T-cell (primary cell): ENCODE measurements at regions not wholly inside any gene's neighbourhood (a gene's known extent, or its start where the extent isn't known, plus 50 kb on each side); places are given as distances from the start of the nearest gene placed in this dataset.
"Not testable (repeated sequence)": the region's sequence is repeated elsewhere in the genome, so short reads cannot be mapped to it uniquely, and the experiment has no call there.

Source experiments
- ATAC-seq, 4 experiments: fragments of 200-7000 bp in 3 of 4; fragments of 150-1000 bp in 1 of 4; cut with Tn5 transposase; replicated peaks in 1 of 4; 1 replicate in 3 of 4; 2 replicates in 1 of 4; pipeline ENCODE4 v1.10.0; 2021; ENCODE audit warnings: moderate library complexity in 3 of 4, mild to moderate bottlenecking in 2 of 4, moderate number of reproducible peaks in 1 of 4
- CTCF ChIA-PET, 2 donors: fragments of 300-600 bp; sonication (Branson Sonifier 250); formaldehyde crosslinking; loops; one replicate each; lab custom pipeline; 2022; ENCODE audit warnings: antibody characterized with exemption in 2 of 2; lab: Charles Lee
- POLR2A ChIA-PET, 2 donors: fragments of 300-600 bp; sonication (Branson Sonifier 250); formaldehyde crosslinking; loops; one replicate each; lab custom pipeline; 2022; ENCODE audit warnings: antibody characterized with exemption in 2 of 2; lab: Charles Lee
- DNase-seq, 35 experiments: peaks; one replicate each; pipeline versions ENCODE4 v3.0.0 to v3.0.0-alpha.2; 2013 to 2023
- H3K27ac ChIP-seq: one replicate; pipeline ENCODE4 v1.5.1; 2013; ENCODE audit warnings: low read length
- H3K27me3 ChIP-seq, 2 experiments: replicated peaks in 1 of 2; 1 replicate in 1 of 2; 2 replicates in 1 of 2; pipeline versions ENCODE4 v1.6.1 to v1.7.0; 2013; ENCODE audit warnings: low read length in 1 of 2, mixed read lengths in 1 of 2; ENCODE audit not compliant: control insufficient read depth in 2 of 2, insufficient read depth in 2 of 2; ENCODE audit errors: extremely low read depth in 1 of 2
- H3K36me3 ChIP-seq, 2 donors: 1 replicate in 1 of 2; 2 replicates in 1 of 2; pipeline versions ENCODE4 v1.6.1 to v1.7.0; 2013; ENCODE audit warnings: low read length in 1 of 2; ENCODE audit not compliant: control insufficient read depth in 2 of 2, insufficient read depth in 1 of 2; ENCODE audit errors: extremely low read depth in 1 of 2
- H3K4me1 ChIP-seq, 2 experiments: 1 replicate in 1 of 2; 2 replicates in 1 of 2; pipeline versions ENCODE4 v1.6.1 to v1.7.0; 2013; ENCODE audit warnings: low read length in 2 of 2, mixed read lengths in 1 of 2; ENCODE audit not compliant: insufficient read depth in 2 of 2, control insufficient read depth in 1 of 2; ENCODE audit errors: extremely low read depth in 1 of 2
- H3K4me3 ChIP-seq, 2 donors: 1 replicate in 1 of 2; 2 replicates in 1 of 2; pipeline versions ENCODE4 v1.5.1 to v1.7.0; 2013; ENCODE audit warnings: mild to moderate bottlenecking in 2 of 2, low read length in 1 of 2, moderate library complexity in 1 of 2; ENCODE audit not compliant: control insufficient read depth in 1 of 2; ENCODE audit errors: extremely low read depth in 1 of 2
- H3K9me3 ChIP-seq: 2 replicates; pipeline ENCODE4 v1.7.0; 2013
- H3K27ac Mint-ChIP-seq, 2 donors: one replicate each; pipeline ENCODE4 v1.8.0; 2020 to 2021; ENCODE audit warnings: mild to moderate bottlenecking in 2 of 2, mixed read lengths in 2 of 2
- H3K27me3 Mint-ChIP-seq, 2 donors: one replicate each; pipeline ENCODE4 v1.8.0; 2021 to 2022; ENCODE audit warnings: mixed read lengths in 2 of 2
- H3K36me3 Mint-ChIP-seq: one replicate; pipeline ENCODE4 v1.8.0; 2021; ENCODE audit warnings: mixed read lengths
- H3K4me1 Mint-ChIP-seq, 3 donors: one replicate each; pipeline ENCODE4 v1.8.0; 2020 to 2022; ENCODE audit warnings: mixed read lengths in 3 of 3, mild to moderate bottlenecking in 1 of 3
- H3K4me3 Mint-ChIP-seq, 3 donors: one replicate each; pipeline ENCODE4 v1.8.0; 2020 to 2022; ENCODE audit warnings: mild to moderate bottlenecking in 3 of 3, mixed read lengths in 3 of 3, moderate library complexity in 3 of 3
- H3K9me3 Mint-ChIP-seq, 3 donors: one replicate each; pipeline ENCODE4 v1.8.0; 2020 to 2022; ENCODE audit warnings: mixed read lengths in 3 of 3
- WGBS: methylation state at CpG from one replicate; pipeline ENCODE4 v1.1.5; 2013; ENCODE audit warnings: missing lambda C conversion rate; ENCODE audit not compliant: insufficient coverage; 5-methylcytosine and 5-hydroxymethylcytosine counted together

- WGBS, result no CpG with 5 or more reads among the region's 5 CpGs
- H3K27me3 Mint-ChIP-seq, result not testable (repeated sequence)
Observed at GRCh38 chr16:21386201-21386915, 108.3 kb upstream of the CRYM start.

GRCh38 chr16:21383682-21384081 is 105.6 kb upstream of the CRYM start:
- H3K27ac Mint-ChIP-seq, H3K27me3 Mint-ChIP-seq, DNase-seq, H3K4me3 Mint-ChIP-seq, H3K4me1 ChIP-seq, H3K4me1 Mint-ChIP-seq, H3K9me3 Mint-ChIP-seq, H3K36me3 ChIP-seq, H3K9me3 ChIP-seq, H3K27ac ChIP-seq, POLR2A ChIA-PET, H3K4me3 ChIP-seq, H3K36me3 Mint-ChIP-seq, CTCF ChIA-PET, H3K27me3 ChIP-seq: not testable (repeated sequence)
- peak in 1 of 4 experiments; percentile 61 for ATAC-seq

More at GRCh38 chr16:21386201-21386915, 108.3 kb upstream of the CRYM start:
- H3K9me3 Mint-ChIP-seq, H3K27ac ChIP-seq, H3K4me1 ChIP-seq, H3K27ac Mint-ChIP-seq, ATAC-seq, H3K9me3 ChIP-seq, DNase-seq, CTCF ChIA-PET, POLR2A ChIA-PET, H3K36me3 ChIP-seq, H3K4me1 Mint-ChIP-seq, H3K4me3 ChIP-seq, H3K36me3 Mint-ChIP-seq, H3K27me3 ChIP-seq, H3K4me3 Mint-ChIP-seq: not testable (repeated sequence)

- not testable (repeated sequence) for ATAC-seq, H3K36me3 Mint-ChIP-seq
Observed at GRCh38 chr16:21379645-21380044, 101.6 kb upstream of the CRYM start.

GRCh38 chr16:21376196-21376899 is 98.3 kb upstream of the CRYM start:
- 91% methylated on average over 7 of the region's 22 CpGs for WGBS
- H3K4me1 Mint-ChIP-seq, H3K27me3 ChIP-seq, CTCF ChIA-PET, H3K27me3 Mint-ChIP-seq, H3K9me3 Mint-ChIP-seq, H3K4me1 ChIP-seq, H3K36me3 ChIP-seq, H3K4me3 ChIP-seq, POLR2A ChIA-PET, ATAC-seq, H3K4me3 Mint-ChIP-seq, H3K27ac Mint-ChIP-seq, H3K9me3 ChIP-seq, H3K27ac ChIP-seq, DNase-seq, H3K36me3 Mint-ChIP-seq: not testable (repeated sequence)

More at GRCh38 chr16:21379645-21380044, 101.6 kb upstream of the CRYM start:
- H3K36me3 ChIP-seq, POLR2A ChIA-PET, H3K4me1 ChIP-seq, H3K4me1 Mint-ChIP-seq, H3K27ac ChIP-seq, H3K9me3 Mint-ChIP-seq, H3K4me3 Mint-ChIP-seq, H3K27me3 ChIP-seq, H3K4me3 ChIP-seq, H3K27ac Mint-ChIP-seq, H3K9me3 ChIP-seq, CTCF ChIA-PET, H3K27me3 Mint-ChIP-seq, DNase-seq: not testable (repeated sequence)
- WGBS, result no CpG with 5 or more reads among the region's 5 CpGs

GRCh38 chr16:21375334-21375733 is 97.2 kb upstream of the CRYM start:
- H3K4me1 Mint-ChIP-seq, POLR2A ChIA-PET, H3K9me3 Mint-ChIP-seq, DNase-seq, H3K4me3 ChIP-seq, H3K9me3 ChIP-seq, CTCF ChIA-PET, ATAC-seq, H3K36me3 Mint-ChIP-seq, H3K27ac Mint-ChIP-seq, H3K27ac ChIP-seq, H3K27me3 ChIP-seq, H3K4me1 ChIP-seq, H3K36me3 ChIP-seq, H3K4me3 Mint-ChIP-seq, H3K27me3 Mint-ChIP-seq: not testable (repeated sequence)
- WGBS, result no CpG with 5 or more reads among the region's 4 CpGs

- POLR2A ChIA-PET, H3K4me3 Mint-ChIP-seq, DNase-seq, H3K27ac ChIP-seq, ATAC-seq, H3K9me3 Mint-ChIP-seq, CTCF ChIA-PET, H3K4me1 Mint-ChIP-seq, H3K4me1 ChIP-seq, H3K27me3 ChIP-seq, H3K27me3 Mint-ChIP-seq, H3K4me3 ChIP-seq, H3K36me3 Mint-ChIP-seq, H3K27ac Mint-ChIP-seq, H3K9me3 ChIP-seq, H3K36me3 ChIP-seq: not testable (repeated sequence)
- 86% methylated on average over 1 of the region's 2 CpGs for WGBS
Observed at GRCh38 chr16:21373454-21373853, 95.4 kb upstream of the CRYM start.
